ENCODE measurements at regions not wholly inside any gene's neighbourhood (a gene's known extent, or its start where the extent isn't known, plus 50 kb on each side); places are given as distances from the start of the nearest gene placed in this dataset.

- TF ChIP-seq ZNF585B (tag by site-specific recombination; IDR thresholded peaks at IDR 0.05) (no peak), ZNF155 (tag by site-specific recombination; IDR thresholded peaks at IDR 0.05) (no peak), GLIS1 (tag by site-specific recombination; IDR thresholded peaks at IDR 0.05) (no peak), ZNF488 (tag by site-specific recombination; IDR thresholded peaks at IDR 0.05) (no peak), EGR2 (tag by site-specific recombination; IDR thresholded peaks at IDR 0.05; ENCODE audit: low read depth) (no peak), ZNF18 (tag by site-specific recombination; IDR thresholded peaks at IDR 0.05) (no peak), ZNF398 (tag by site-specific recombination; IDR thresholded peaks at IDR 0.05) (no peak), ZEB2 (tag by site-specific recombination; IDR thresholded peaks at IDR 0.05) (no peak), SCRT2 (tag by site-specific recombination; IDR thresholded peaks at IDR 0.05) (no peak), ZNF837 (tag by site-specific recombination; IDR thresholded peaks at IDR 0.05) (no peak), KLF9 (tag by site-specific recombination; IDR thresholded peaks at IDR 0.05; ENCODE audit: low read depth) (no peak), ZNF544 (tag by site-specific recombination; IDR thresholded peaks at IDR 0.05) (no peak), ZNF19 (tag by site-specific recombination; IDR thresholded peaks at IDR 0.05; ENCODE audit: low read depth) (no peak), ZNF24 (tag by site-specific recombination; IDR thresholded peaks at IDR 0.05) (no peak), FEZF1 (tag by site-specific recombination; IDR thresholded peaks at IDR 0.05) (no peak), ZNF664 (tag by site-specific recombination; IDR thresholded peaks at IDR 0.05) (no peak), ZNF707 (tag by site-specific recombination; IDR thresholded peaks at IDR 0.05) (no peak), ZBTB20 (tag by site-specific recombination; IDR thresholded peaks at IDR 0.05) (no peak)
Observed at GRCh38 chr9:2354856-2355696, 266.5 kb upstream of the VLDLR start.

GRCh38 chr9:2355697-2355983, 265.9 kb upstream of the VLDLR start:
- no peak for TF ChIP-seq ZNF10 (tag by site-specific recombination; IDR thresholded peaks at IDR 0.05)
- no peak for TF ChIP-seq ZNF37A (tag by site-specific recombination; IDR thresholded peaks at IDR 0.05)
- TF ChIP-seq ZFHX2 (tag by site-specific recombination; conservative IDR thresholded peaks at IDR 0.05), result no peak
- no peak for TF ChIP-seq ZFP41 (tag by site-specific recombination; IDR thresholded peaks at IDR 0.05; ENCODE audit: borderline replicate concordance)
- no peak for TF ChIP-seq ZNF837 (tag by site-specific recombination; IDR thresholded peaks at IDR 0.05)
- Histone ChIP-seq H3K4me3 (ENCODE audit: low read depth, low read length) (no peak overlapping the region), H3K36me3 (ENCODE audit: control insufficient read depth in 2 of 2, insufficient read depth in 1 of 2, low read length in 2 of 2) (no peaks in the 10 kb centered on the region), H3K9me3 (ENCODE audit: control insufficient read depth, insufficient read depth, low read depth, low read length) (no peaks in the 10 kb centered on the region), H3K27ac (ENCODE audit: extremely low read depth, low read depth, low read length) (no peak overlapping the region), H3K4me1 (ENCODE audit: control insufficient read depth, insufficient read depth, low read length) (no peaks in the 10 kb centered on the region)
- CTCF ChIA-PET, result interaction anchor here (1.0 kb wide), 1 partner anchor 10 kb away, joined by 4 read pairs; no protein-coding TSS in a partner anchor
- POLR2A ChIA-PET, result no interaction called here

More at GRCh38 chr9:2354856-2355696, 266.5 kb upstream of the VLDLR start:
- Histone ChIP-seq H3K27ac (ENCODE audit: extremely low read depth, low read depth, low read length) (no peak overlapping the region), H3K9me3 (ENCODE audit: control insufficient read depth, insufficient read depth, low read depth, low read length) (no peaks in the 10 kb centered on the region), H3K4me1 (ENCODE audit: control insufficient read depth, insufficient read depth, low read length) (no peaks in the 10 kb centered on the region), H3K4me3 (ENCODE audit: low read depth, low read length) (no peak overlapping the region), H3K36me3 (ENCODE audit: control insufficient read depth in 2 of 2, insufficient read depth in 1 of 2, low read length in 2 of 2) (no peaks in the 10 kb centered on the region)
- ChIA-PET CTCF (no interaction called here), POLR2A (interaction anchor here (0.6 kb wide), 1 partner anchor 192 kb away, joined by 3 read pairs; no protein-coding TSS in a partner anchor)
